Gastroesophageal sphincter (tissue), 3 donors: ENCODE measurements at regions not wholly inside any gene's neighbourhood (a gene's known extent, or its start where the extent isn't known, plus 50 kb on each side); places are given as distances from the start of the nearest gene placed in this dataset.

Experiments
- POLR2A ChIP-seq, 2 donors: fragments of 450-650 bp; IDR thresholded peaks; one replicate each; pipeline ENCODE4 v1.6.1; 2017; ENCODE audit warnings: antibody characterized with exemption in 2 of 2, mild to moderate bottlenecking in 2 of 2, moderate library complexity in 1 of 2
- TF ChIP-seq, protein P1 (sequence below), 4 experiments: fragments of 200-600 bp in 2 of 4; fragments of 450-650 bp in 2 of 4; sonication (generic) in 1 of 4; IDR thresholded peaks; one replicate each; pipeline ENCODE4 v1.5.1; 2017 to 2019; ENCODE audit warnings: antibody characterized with exemption in 4 of 4, mild to moderate bottlenecking in 2 of 4, moderate library complexity in 2 of 4

DNA sequence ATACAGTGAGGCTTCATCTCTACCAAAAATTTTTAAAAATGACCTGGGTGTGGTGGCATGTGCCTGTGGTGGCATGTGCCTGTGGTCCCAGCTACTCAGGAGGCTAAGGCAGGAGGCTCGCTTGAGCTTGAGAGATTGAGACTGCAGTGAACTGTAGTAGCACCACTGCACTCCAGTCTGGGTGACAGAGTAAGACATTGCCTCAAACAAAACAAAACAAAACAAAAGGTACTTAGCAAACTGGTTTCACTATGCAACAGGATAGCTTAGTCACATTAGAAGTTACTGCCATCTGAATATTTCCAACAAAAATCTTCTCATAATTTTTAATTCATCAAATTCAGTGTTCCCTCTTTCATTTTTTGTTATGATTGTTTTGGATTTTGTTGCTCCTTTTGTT lies 137.9 kb downstream of the QRSL1 start:
- TF ChIP-seq, protein P1, sequence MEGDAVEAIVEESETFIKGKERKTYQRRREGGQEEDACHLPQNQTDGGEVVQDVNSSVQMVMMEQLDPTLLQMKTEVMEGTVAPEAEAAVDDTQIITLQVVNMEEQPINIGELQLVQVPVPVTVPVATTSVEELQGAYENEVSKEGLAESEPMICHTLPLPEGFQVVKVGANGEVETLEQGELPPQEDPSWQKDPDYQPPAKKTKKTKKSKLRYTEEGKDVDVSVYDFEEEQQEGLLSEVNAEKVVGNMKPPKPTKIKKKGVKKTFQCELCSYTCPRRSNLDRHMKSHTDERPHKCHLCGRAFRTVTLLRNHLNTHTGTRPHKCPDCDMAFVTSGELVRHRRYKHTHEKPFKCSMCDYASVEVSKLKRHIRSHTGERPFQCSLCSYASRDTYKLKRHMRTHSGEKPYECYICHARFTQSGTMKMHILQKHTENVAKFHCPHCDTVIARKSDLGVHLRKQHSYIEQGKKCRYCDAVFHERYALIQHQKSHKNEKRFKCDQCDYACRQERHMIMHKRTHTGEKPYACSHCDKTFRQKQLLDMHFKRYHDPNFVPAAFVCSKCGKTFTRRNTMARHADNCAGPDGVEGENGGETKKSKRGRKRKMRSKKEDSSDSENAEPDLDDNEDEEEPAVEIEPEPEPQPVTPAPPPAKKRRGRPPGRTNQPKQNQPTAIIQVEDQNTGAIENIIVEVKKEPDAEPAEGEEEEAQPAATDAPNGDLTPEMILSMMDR (IDR thresholded peaks at IDR 0.05): no peak
- no peak for TF ChIP-seq POLR2A (IDR thresholded peaks at IDR 0.05)
